ENCODE measurements at regions not wholly inside any gene's neighbourhood (a gene's known extent, or its start where the extent isn't known, plus 50 kb on each side); places are given as distances from the start of the nearest gene placed in this dataset.

GRCh38 chr9:71333321-71333720 is 211.9 kb upstream of the TRPM3 start:
- TF ChIP-seq, protein P1, sequence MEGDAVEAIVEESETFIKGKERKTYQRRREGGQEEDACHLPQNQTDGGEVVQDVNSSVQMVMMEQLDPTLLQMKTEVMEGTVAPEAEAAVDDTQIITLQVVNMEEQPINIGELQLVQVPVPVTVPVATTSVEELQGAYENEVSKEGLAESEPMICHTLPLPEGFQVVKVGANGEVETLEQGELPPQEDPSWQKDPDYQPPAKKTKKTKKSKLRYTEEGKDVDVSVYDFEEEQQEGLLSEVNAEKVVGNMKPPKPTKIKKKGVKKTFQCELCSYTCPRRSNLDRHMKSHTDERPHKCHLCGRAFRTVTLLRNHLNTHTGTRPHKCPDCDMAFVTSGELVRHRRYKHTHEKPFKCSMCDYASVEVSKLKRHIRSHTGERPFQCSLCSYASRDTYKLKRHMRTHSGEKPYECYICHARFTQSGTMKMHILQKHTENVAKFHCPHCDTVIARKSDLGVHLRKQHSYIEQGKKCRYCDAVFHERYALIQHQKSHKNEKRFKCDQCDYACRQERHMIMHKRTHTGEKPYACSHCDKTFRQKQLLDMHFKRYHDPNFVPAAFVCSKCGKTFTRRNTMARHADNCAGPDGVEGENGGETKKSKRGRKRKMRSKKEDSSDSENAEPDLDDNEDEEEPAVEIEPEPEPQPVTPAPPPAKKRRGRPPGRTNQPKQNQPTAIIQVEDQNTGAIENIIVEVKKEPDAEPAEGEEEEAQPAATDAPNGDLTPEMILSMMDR (conservative IDR thresholded peaks at IDR 0.05; ENCODE audit: low read depth, low read length) = no peak
- no peak overlapping the region for H3K4me3 ChIP-seq (ENCODE audit: low read length)
- no peak for DNase-seq (ENCODE audit: low read depth)

- H3K4me3 ChIP-seq (ENCODE audit: low read length) = no peak overlapping the region
- no peak for DNase-seq (ENCODE audit: low read depth)
- TF ChIP-seq, protein P1 (conservative IDR thresholded peaks at IDR 0.05; ENCODE audit: low read depth, low read length) = no peak
These were observed 210.2 kb upstream of the TRPM3 start for GRCh38 chr9:71331603-71332002.

GRCh38 chr9:71329873-71330272 is 208.5 kb upstream of the TRPM3 start:
- TF ChIP-seq, protein P1 (conservative IDR thresholded peaks at IDR 0.05; ENCODE audit: low read depth, low read length) = no peak
- DNase-seq (ENCODE audit: low read depth) = no peak
- H3K4me3 ChIP-seq (ENCODE audit: low read length) = no peak overlapping the region

- TF ChIP-seq, protein P1 (conservative IDR thresholded peaks at IDR 0.05; ENCODE audit: low read depth, low read length) = no peak
- no peak for DNase-seq (ENCODE audit: low read depth)
These were observed 204.9 kb upstream of the TRPM3 start for GRCh38 chr9:71326360-71326759.

DNA sequence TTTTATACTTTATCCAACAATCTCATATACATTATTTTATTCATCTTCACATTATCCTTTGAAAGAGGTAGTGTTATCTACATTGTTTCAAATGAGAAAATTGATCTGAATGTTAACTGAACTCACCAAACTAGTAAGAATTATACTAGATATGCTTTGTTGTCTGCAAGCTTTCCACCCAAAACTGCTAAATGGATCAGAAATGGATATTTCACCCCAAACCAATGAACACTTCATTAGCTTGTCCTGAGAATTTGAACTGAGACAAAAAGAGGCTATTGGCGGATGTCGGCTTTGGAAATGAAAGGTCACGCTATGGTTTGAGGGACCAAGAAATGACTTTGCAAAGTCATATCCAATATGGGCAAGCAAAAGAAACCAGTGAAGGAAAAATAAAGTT is 201.9 kb upstream of the TRPM3 start:
- no peak for DNase-seq (ENCODE audit: low read depth)
- H3K4me3 ChIP-seq (ENCODE audit: low read length) = no peak overlapping the region
- TF ChIP-seq, protein P1 (conservative IDR thresholded peaks at IDR 0.05; ENCODE audit: low read depth, low read length) = no peak

More at GRCh38 chr9:71326360-71326759, 204.9 kb upstream of the TRPM3 start:
- H3K4me3 ChIP-seq (ENCODE audit: low read length) = no peak overlapping the region

GRCh38 chr9:71322311-71322710 is 200.9 kb upstream of the TRPM3 start:
- TF ChIP-seq, protein P1 (conservative IDR thresholded peaks at IDR 0.05; ENCODE audit: low read depth, low read length) = no peak
- DNase-seq (ENCODE audit: low read depth) = no peak
- no peak overlapping the region for H3K4me3 ChIP-seq (ENCODE audit: low read length)

DNA sequence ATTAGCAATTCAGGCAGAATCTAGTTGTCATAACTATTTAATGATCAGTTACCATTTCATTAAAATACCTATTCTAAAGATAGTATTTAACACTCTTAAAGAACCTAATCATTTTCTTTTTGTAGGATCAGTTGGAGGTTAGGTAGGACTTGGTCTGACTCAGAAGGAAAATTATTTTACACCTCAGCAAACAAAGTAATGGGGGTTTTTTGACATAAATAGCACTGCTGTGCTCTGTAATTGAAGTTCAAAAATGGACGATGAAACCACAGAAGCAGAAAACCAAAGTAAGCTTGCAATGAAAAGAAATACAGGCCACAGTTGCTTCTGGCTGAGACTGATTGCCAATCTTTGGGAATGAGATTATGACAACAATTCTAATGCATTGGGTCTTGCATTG is 187.0 kb upstream of the TRPM3 start:
- TF ChIP-seq, protein P1 (conservative IDR thresholded peaks at IDR 0.05; ENCODE audit: low read depth, low read length) = no peak
- no peak for DNase-seq (ENCODE audit: low read depth)
- no peak overlapping the region for H3K4me3 ChIP-seq (ENCODE audit: low read length)

All from retinal pigment epithelial cell (primary cell).